ENCODE measurements at regions not wholly inside any gene's neighbourhood (a gene's known extent, or its start where the extent isn't known, plus 50 kb on each side); places are given as distances from the start of the nearest gene placed in this dataset.

GRCh38 chrX:5122181-5122678 is 1106.4 kb downstream of the NLGN4X start:
- TF ChIP-seq, protein P1, sequence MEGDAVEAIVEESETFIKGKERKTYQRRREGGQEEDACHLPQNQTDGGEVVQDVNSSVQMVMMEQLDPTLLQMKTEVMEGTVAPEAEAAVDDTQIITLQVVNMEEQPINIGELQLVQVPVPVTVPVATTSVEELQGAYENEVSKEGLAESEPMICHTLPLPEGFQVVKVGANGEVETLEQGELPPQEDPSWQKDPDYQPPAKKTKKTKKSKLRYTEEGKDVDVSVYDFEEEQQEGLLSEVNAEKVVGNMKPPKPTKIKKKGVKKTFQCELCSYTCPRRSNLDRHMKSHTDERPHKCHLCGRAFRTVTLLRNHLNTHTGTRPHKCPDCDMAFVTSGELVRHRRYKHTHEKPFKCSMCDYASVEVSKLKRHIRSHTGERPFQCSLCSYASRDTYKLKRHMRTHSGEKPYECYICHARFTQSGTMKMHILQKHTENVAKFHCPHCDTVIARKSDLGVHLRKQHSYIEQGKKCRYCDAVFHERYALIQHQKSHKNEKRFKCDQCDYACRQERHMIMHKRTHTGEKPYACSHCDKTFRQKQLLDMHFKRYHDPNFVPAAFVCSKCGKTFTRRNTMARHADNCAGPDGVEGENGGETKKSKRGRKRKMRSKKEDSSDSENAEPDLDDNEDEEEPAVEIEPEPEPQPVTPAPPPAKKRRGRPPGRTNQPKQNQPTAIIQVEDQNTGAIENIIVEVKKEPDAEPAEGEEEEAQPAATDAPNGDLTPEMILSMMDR (conservative IDR thresholded peaks at IDR 0.05; ENCODE audit: low read depth, low read length), result no peak
- H3K4me3 ChIP-seq (ENCODE audit: low read depth, low read length), result no peak overlapping the region
- no peak for DNase-seq (ENCODE audit: low read depth)

DNA sequence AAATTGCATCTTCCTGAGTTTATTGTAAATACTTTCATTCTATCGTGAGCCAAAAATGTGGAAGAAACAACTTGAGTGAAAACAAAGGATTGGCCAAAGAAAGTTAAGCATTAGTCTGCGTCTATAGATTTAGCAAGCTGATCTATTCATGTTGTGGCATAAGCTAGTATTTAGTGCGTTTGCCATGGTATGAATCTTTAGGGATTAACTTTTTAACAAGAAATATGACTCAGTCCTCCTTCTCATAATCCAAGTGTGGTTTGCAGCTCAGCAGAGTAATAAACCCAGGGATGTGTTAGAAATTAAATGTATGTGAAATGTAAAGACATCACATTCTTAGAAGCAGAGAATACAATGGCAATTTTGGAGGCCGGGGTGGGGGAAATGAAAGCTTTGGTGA is 1110.9 kb downstream of the NLGN4X start:
- H3K4me3 ChIP-seq (ENCODE audit: low read depth, low read length), result no peak overlapping the region
- TF ChIP-seq, protein P1 (conservative IDR thresholded peaks at IDR 0.05; ENCODE audit: low read depth, low read length), result no peak

DNA sequence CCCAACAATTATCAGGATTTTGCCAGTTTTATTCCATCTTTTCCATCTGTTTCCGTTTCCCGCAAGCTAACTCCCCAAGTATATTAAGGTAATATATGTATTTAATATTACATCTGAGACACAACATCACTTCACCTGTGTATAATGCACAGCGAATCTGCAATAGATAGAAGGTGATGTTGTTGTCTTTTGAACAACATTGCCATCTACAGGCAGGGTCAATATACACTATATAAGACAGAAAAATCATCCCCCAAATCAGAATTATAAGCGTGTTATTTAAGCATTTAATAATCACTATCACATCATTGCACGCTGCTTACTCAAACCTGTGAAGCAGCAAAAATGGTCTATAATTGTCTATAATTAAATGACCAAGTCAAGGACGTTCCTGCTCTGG is 1115.5 kb downstream of the NLGN4X start:
- no peak overlapping the region for H3K4me3 ChIP-seq (ENCODE audit: low read depth, low read length)
- DNase-seq (ENCODE audit: low read depth), result no peak
- TF ChIP-seq, protein P1 (conservative IDR thresholded peaks at IDR 0.05; ENCODE audit: low read depth, low read length), result peak; percentile 45

More for the DNA sequence above, 1110.9 kb downstream of the NLGN4X start:
- no peak for DNase-seq (ENCODE audit: low read depth)

DNA sequence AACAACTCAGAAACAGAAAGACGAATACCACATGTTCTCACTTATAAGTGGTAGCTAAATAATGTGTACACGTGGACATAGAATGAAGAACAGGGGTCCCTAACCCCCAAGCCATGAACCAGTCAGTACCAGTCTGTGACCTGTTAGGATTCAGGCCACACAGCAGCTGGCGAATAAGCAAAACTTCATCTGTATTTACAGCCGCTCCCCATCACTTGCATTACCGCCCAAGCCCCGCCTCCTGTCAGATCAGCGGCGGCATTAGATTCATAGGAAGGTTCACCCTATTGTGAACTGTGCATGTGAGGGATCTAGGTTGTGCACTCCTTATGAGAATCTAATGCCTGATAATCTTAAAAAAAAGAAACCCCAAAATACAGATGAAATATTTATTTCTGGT is 1128.7 kb downstream of the NLGN4X start:
- TF ChIP-seq, protein P1 (conservative IDR thresholded peaks at IDR 0.05; ENCODE audit: low read depth, low read length), result no peak
- no peak overlapping the region for H3K4me3 ChIP-seq (ENCODE audit: low read depth, low read length)
- no peak for DNase-seq (ENCODE audit: low read depth)

- TF ChIP-seq, protein P1 (conservative IDR thresholded peaks at IDR 0.05; ENCODE audit: low read depth, low read length), result no peak
- H3K4me3 ChIP-seq (ENCODE audit: low read depth, low read length), result no peak overlapping the region
- no peak for DNase-seq (ENCODE audit: low read depth)
Measured at GRCh38 chrX:5086388-5086787, 1142.3 kb downstream of the NLGN4X start.

- TF ChIP-seq, protein P1 (conservative IDR thresholded peaks at IDR 0.05; ENCODE audit: low read depth, low read length), result no peak
- H3K4me3 ChIP-seq (ENCODE audit: low read depth, low read length), result no peak overlapping the region
- DNase-seq (ENCODE audit: low read depth), result no peak
Measured at GRCh38 chrX:5084279-5084678, 1144.4 kb downstream of the NLGN4X start.

- no peak overlapping the region for H3K4me3 ChIP-seq (ENCODE audit: low read depth, low read length)
- TF ChIP-seq, protein P1 (conservative IDR thresholded peaks at IDR 0.05; ENCODE audit: low read depth, low read length), result no peak
- no peak for DNase-seq (ENCODE audit: low read depth)
Measured at GRCh38 chrX:5082705-5083104, 1146.0 kb downstream of the NLGN4X start.
